K562 (cell line): ENCODE measurements at regions not wholly inside any gene's neighbourhood (a gene's known extent, or its start where the extent isn't known, plus 50 kb on each side); places are given as distances from the start of the nearest gene placed in this dataset.

Experiments
- ATAC-seq: fragments of 200-7000 bp; cut with Tn5 transposase; 3 replicates; pipeline ENCODE4 v1.9.1; 2020; ENCODE audit warnings: moderate library complexity
- BruUV-seq: library from RNA; stranded (reverse); fragments of 400-500 nt; replicated peaks from 2 replicates; lab custom pipeline; 2021; lab: Mats Ljungman, UMichigan
- CTCF ChIA-PET: fragments of 300-600 bp; formaldehyde crosslinking; extraction: SDS; loops from one replicate; lab custom pipeline; 2021; ENCODE audit warnings: low intra/inter-chr PET ratio; lab: Yijun Ruan, JAX
- POLR2A ChIA-PET: fragments of 300-600, 350-650 bp; sonication (Branson Sonifier 250); formaldehyde crosslinking; extraction: SDS; loops from one replicate; lab custom pipeline; 2021; ENCODE audit warnings: antibody characterized with exemption, inconsistent platforms; lab: Yijun Ruan, JAX
- DNase-seq, 4 experiments: peaks; one replicate each; pipeline versions ENCODE4 v3.0.0 to v3.0.0-alpha.2; 2011 to 2018; ENCODE audit warnings: low spot score in 3 of 4, mixed read lengths in 3 of 4; ENCODE audit errors: extremely low read depth in 1 of 4
- FAIRE-seq: peaks from 2 replicates; lab custom pipeline; 2011; peaks lifted over from hg19 to GRCh38; lab: Jason Lieb, UNC
- H2AFZ ChIP-seq: 2 replicates; pipeline ENCODE4 v1.6.0; 2011; ENCODE audit warnings: low read depth, low read length, control low read depth, inconsistent platforms
- H3K27ac ChIP-seq: fragments of 200-600 bp; 3 replicates; pipeline ENCODE4 v1.8.0; 2011; ENCODE audit warnings: low read depth, mild to moderate bottlenecking, control low read depth, inconsistent platforms, low read length, moderate library complexity, mixed read lengths; ENCODE audit errors: extremely low read depth
- H3K27me3 ChIP-seq, 2 experiments: fragments of 300-600 bp in 1 of 2; 2 replicates in 1 of 2; 3 replicates in 1 of 2; pipeline versions ENCODE4 v1.6.0 to v1.8.0; 2011; ENCODE audit warnings: inconsistent platforms in 2 of 2, low read length in 2 of 2, mild to moderate bottlenecking in 1 of 2, mixed read lengths in 1 of 2, moderate library complexity in 1 of 2; ENCODE audit not compliant: control insufficient read depth in 2 of 2, insufficient read depth in 2 of 2
- H3K36me3 ChIP-seq: fragments of 300-600 bp; 3 replicates; pipeline ENCODE4 v1.8.0; 2011; ENCODE audit warnings: mild to moderate bottlenecking, low read length, inconsistent platforms; ENCODE audit not compliant: control insufficient read depth, insufficient read depth
- H3K4me1 ChIP-seq, 2 experiments: fragments of 200-600 bp in 1 of 2; replicated peaks in 1 of 2; 2 replicates in 1 of 2; 3 replicates in 1 of 2; pipeline versions ENCODE4 v1.5.1 to v1.8.0; 2011; ENCODE audit warnings: inconsistent platforms in 2 of 2, low read length in 2 of 2, mild to moderate bottlenecking in 1 of 2, mixed read lengths in 1 of 2, moderate library complexity in 1 of 2; ENCODE audit not compliant: control insufficient read depth in 2 of 2, insufficient read depth in 2 of 2
- H3K4me2 ChIP-seq: 2 replicates; pipeline ENCODE4 v1.6.1; 2011; ENCODE audit warnings: low read length, control low read depth, inconsistent platforms, mixed read lengths; ENCODE audit not compliant: insufficient read depth
- H3K4me3 ChIP-seq: fragments of 200-600 bp; sonication (generic), shearing (Covaris generic); 2 replicates; pipeline ENCODE4 v1.5.1; 2016; ENCODE audit warnings: control low read depth, inconsistent platforms
- H3K79me2 ChIP-seq: fragments of 200-600 bp; 3 replicates; pipeline ENCODE4 v1.8.0; 2011; ENCODE audit warnings: low read length, inconsistent platforms; ENCODE audit not compliant: control insufficient read depth, insufficient read depth
- H3K9ac ChIP-seq, 2 experiments: 2 replicates each; pipeline versions ENCODE4 v1.6.0 to v1.6.1; 2011; ENCODE audit warnings: low read depth in 2 of 2, low read length in 2 of 2, control low read depth in 1 of 2, inconsistent platforms in 1 of 2, mild to moderate bottlenecking in 1 of 2, mixed read lengths in 1 of 2; ENCODE audit not compliant: insufficient read depth in 1 of 2
- H3K9me1 ChIP-seq: one replicate; pipeline ENCODE4 v1.6.0; 2011; ENCODE audit warnings: inconsistent platforms, mild to moderate bottlenecking, low read length, moderate library complexity; ENCODE audit not compliant: control insufficient read depth, insufficient read depth
- H3K9me3 ChIP-seq: replicated peaks from 2 replicates; pipeline ENCODE4 v1.5.1; 2011; ENCODE audit warnings: low read depth, low read length, inconsistent platforms; ENCODE audit not compliant: control insufficient read depth, insufficient read depth
- H4K20me1 ChIP-seq: replicated peaks from 2 replicates; pipeline ENCODE4 v1.6.1; 2011; ENCODE audit warnings: low read length, inconsistent platforms, mixed read lengths; ENCODE audit not compliant: control insufficient read depth, insufficient read depth
- BRD4 ChIP-seq: fragments of 200-600 bp; sonication (generic); IDR thresholded peaks from 2 replicates; pipeline ENCODE4 v1.6.1; 2017; ENCODE audit warnings: inconsistent platforms
- BRD9 ChIP-seq: fragments of 450-650 bp; IDR thresholded peaks from 2 replicates; pipeline ENCODE4 v1.6.1; 2018; ENCODE audit warnings: low read depth; ENCODE audit not compliant: partially characterized antibody
- CAMTA2 ChIP-seq: fragments of 250-450 bp; sonication (Bioruptor Pico); conservative IDR thresholded peaks from 2 replicates; pipeline ENCODE4 v1.5.1; 2022
- CREBBP ChIP-seq: IDR thresholded peaks from one replicate; pipeline ENCODE4 v1.6.1; 2012; ENCODE audit warnings: low read depth, mild to moderate bottlenecking, control low read depth, inconsistent platforms, low read length
- FOXP1 ChIP-seq: sonication (generic); formaldehyde crosslinking; IDR thresholded peaks from 2 replicates; pipeline ENCODE4 v1.8.0; 2022; ENCODE audit warnings: mild to moderate bottlenecking, missing genetic modification reagents
- GABPB1 ChIP-seq: sonication (generic); formaldehyde crosslinking; IDR thresholded peaks from 2 replicates; pipeline ENCODE4 v1.8.0; 2022; ENCODE audit warnings: mild to moderate bottlenecking, missing genetic modification reagents
- GATAD2A ChIP-seq: fragments of 450-650 bp; IDR thresholded peaks from 2 replicates; pipeline ENCODE4 v1.6.1; 2017
- MBD2 ChIP-seq: sonication (generic); IDR thresholded peaks from 2 replicates; pipeline ENCODE4 v1.6.1; 2016; ENCODE audit warnings: low read depth, borderline replicate concordance
- NR2C1 ChIP-seq, 2 experiments: fragments of 450-650 bp; IDR thresholded peaks; 2 replicates each; pipeline ENCODE4 v1.6.1; 2017; ENCODE audit warnings: mild to moderate bottlenecking in 2 of 2, antibody characterized with exemption in 1 of 2, inconsistent platforms in 1 of 2, missing compliant biosample characterization in 1 of 2, missing genetic modification characterization in 1 of 2
- PRPF4 ChIP-seq: fragments of 200-400 bp; formaldehyde crosslinking; IDR thresholded peaks from one replicate; pipeline ENCODE4 v1.6.1; 2017; ENCODE audit warnings: low read length, low read depth, mild to moderate bottlenecking; ENCODE audit not compliant: insufficient read depth, poor library complexity, severe bottlenecking
- TEAD1 ChIP-seq, 2 experiments: fragments of 450-650 bp in 1 of 2; sonication (generic) in 1 of 2; formaldehyde crosslinking; IDR thresholded peaks; 2 replicates each; pipeline versions ENCODE4 v1.4.0 to v1.8.0; 2020 to 2022; ENCODE audit warnings: mild to moderate bottlenecking in 2 of 2, missing genetic modification reagents in 1 of 2
- VEZF1 ChIP-seq: fragments of 200-800 bp; sonication (Bioruptor generic); IDR thresholded peaks from 2 replicates; pipeline ENCODE4 v1.6.1; 2017; ENCODE audit warnings: missing genetic modification characterization, missing compliant biosample characterization
- ZNF79 ChIP-seq: fragments of 250-450 bp; sonication (Bioruptor Pico); IDR thresholded peaks from 2 replicates; pipeline ENCODE4 v1.4.0; 2020; ENCODE audit warnings: low read depth, mild to moderate bottlenecking, moderate library complexity
- WGBS: fragments of 100-300 bp; shearing (Covaris generic); methylation state at CpG from one replicate; pipeline ENCODE4 v1.1.6; 2016; ENCODE audit warnings: low coverage, mixed read lengths; ENCODE audit not compliant: insufficient coverage; ENCODE audit errors: missing lambda C conversion rate; 5-methylcytosine and 5-hydroxymethylcytosine counted together
- in situ Hi-C: fragments of 300-500 bp; cut with MboI; formaldehyde crosslinking; loops from 4 replicates; pipeline ENCODE4 v1.15.0; 2018; ENCODE audit warnings: inconsistent platforms, mixed read lengths
- intact Hi-C: fragments of 100-400 bp; cut with micrococcal nuclease; formaldehyde crosslinking; loops from 2 replicates; pipeline ENCODE4 v1.14.2; 2022
- TF ChIP-seq, protein P1 (sequence below): fragments of 450-650 bp; formaldehyde crosslinking; IDR thresholded peaks from 2 replicates; pipeline ENCODE4 v1.4.0; 2022; ENCODE audit warnings: missing genetic modification characterization

DNA sequence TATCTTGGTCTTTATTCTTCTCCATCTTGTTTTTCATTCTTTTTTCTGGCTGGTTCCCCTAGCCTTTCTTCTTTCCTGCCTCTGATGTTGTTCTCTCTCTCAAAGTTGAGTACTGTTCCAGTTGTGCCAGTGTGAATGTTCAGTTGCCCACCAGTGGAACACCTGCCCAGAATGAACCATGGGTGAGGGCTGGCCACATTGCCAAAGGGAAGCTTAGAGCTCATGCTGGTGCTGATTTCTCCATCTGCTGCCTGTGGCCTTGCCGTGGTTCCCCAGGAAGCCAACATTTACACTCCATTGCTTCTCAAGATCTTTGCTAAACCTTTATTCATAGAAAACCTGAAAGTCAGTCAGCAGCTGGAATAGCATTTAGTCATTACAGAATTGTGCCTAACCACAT is 99.1 kb upstream of the MC2R start:
- Histone ChIP-seq H3K79me2 (no peaks in the 10 kb centered on the region), H3K36me3 (no peaks in the 10 kb centered on the region), H3K9me1 (no peaks in the 10 kb centered on the region), H3K9me3 (no peaks in the 10 kb centered on the region), H3K27ac (no peak overlapping the region), H2AFZ (no peak overlapping the region), H3K4me1 (no peaks in the 10 kb centered on the region), H3K4me2 (no peak overlapping the region), H4K20me1 (no peaks in the 10 kb centered on the region), H3K4me3 (no peak overlapping the region), H3K9ac (no peak overlapping the region), H3K27me3 (no peaks in the 10 kb centered on the region)
- FAIRE-seq: no peak
- TF ChIP-seq FOXP1 (CRISPR knock-in tag) (no peak), ZNF79 (no peak), PRPF4 (no peak), BRD9 (no peak), VEZF1 (CRISPR knock-in tag) (no peak), CREBBP (no peak), NR2C1 (IDR thresholded peaks at IDR 0.05) (no peak), NR2C1 (tag; IDR thresholded peaks at IDR 0.05) (no peak), TEAD1 (CRISPR knock-in tag; IDR thresholded peaks at IDR 0.05) (no peak), MBD2 (no peak), GATAD2A (no peak), CAMTA2 (CRISPR knock-in tag) (no peak), GABPB1 (CRISPR knock-in tag) (no peak), BRD4 (no peak)
- TF ChIP-seq, protein P1, sequence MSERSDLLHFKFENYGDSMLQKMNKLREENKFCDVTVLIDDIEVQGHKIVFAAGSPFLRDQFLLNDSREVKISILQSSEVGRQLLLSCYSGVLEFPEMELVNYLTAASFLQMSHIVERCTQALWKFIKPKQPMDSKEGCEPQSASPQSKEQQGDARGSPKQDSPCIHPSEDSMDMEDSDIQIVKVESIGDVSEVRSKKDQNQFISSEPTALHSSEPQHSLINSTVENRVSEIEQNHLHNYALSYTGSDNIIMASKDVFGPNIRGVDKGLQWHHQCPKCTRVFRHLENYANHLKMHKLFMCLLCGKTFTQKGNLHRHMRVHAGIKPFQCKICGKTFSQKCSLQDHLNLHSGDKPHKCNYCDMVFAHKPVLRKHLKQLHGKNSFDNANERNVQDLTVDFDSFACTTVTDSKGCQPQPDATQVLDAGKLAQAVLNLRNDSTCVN (CRISPR knock-in tag): no peak
- in situ Hi-C loops: no loop called here
- no peak for DNase-seq
- no peak for ATAC-seq
- BruUV-seq: no TSS peak
- POLR2A ChIA-PET: no interaction called here
- 0% methylated on average over 1 of the region's 1 CpG for WGBS
- CTCF ChIA-PET: no interaction called here
- intact Hi-C loops: no loop called here
